ENCODE measurements at regions not wholly inside any gene's neighbourhood (a gene's known extent, or its start where the extent isn't known, plus 50 kb on each side); places are given as distances from the start of the nearest gene placed in this dataset.

GRCh38 chr3:144409319-144409718, 437.7 kb downstream of the DIPK2A start:
- no peaks in the 10 kb centered on the region for H3K4me1 Mint-ChIP-seq (ENCODE audit: low read depth)
- H3K27me3 Mint-ChIP-seq: no peaks in the 10 kb centered on the region
- no peak overlapping the region for H3K4me3 Mint-ChIP-seq (ENCODE audit: low read depth)
- peaks cover 3% of the 10 kb centered on the region for H3K36me3 Mint-ChIP-seq (ENCODE audit: insufficient read depth)
- no peak overlapping the region for H3K27ac Mint-ChIP-seq
- peaks cover 13% of the 10 kb centered on the region for H3K9me3 Mint-ChIP-seq (ENCODE audit: low read depth)
- DNase-seq (ENCODE audit: low spot score, unreplicated experiment): no peak
- TF ChIP-seq CTCF (IDR thresholded peaks at IDR 0.05; ENCODE audit: unreplicated experiment): no peak

GRCh38 chr3:144413068-144413467, 441.4 kb downstream of the DIPK2A start:
- peaks cover 3% of the 10 kb centered on the region for H3K36me3 Mint-ChIP-seq (ENCODE audit: insufficient read depth)
- no peak for DNase-seq (ENCODE audit: low spot score, unreplicated experiment)
- H3K27me3 Mint-ChIP-seq: no peaks in the 10 kb centered on the region

GRCh38 chr3:144415492-144415891, 443.9 kb downstream of the DIPK2A start:
- H3K4me1 Mint-ChIP-seq (ENCODE audit: low read depth): peaks cover 6% of the 10 kb centered on the region
- peaks cover 6% of the 10 kb centered on the region for H3K9me3 Mint-ChIP-seq (ENCODE audit: low read depth)
- H3K4me3 Mint-ChIP-seq (ENCODE audit: low read depth): no peak overlapping the region
- H3K27me3 Mint-ChIP-seq: no peaks in the 10 kb centered on the region
- no peaks in the 10 kb centered on the region for H3K36me3 Mint-ChIP-seq (ENCODE audit: insufficient read depth)
- H3K27ac Mint-ChIP-seq: peak overlapping the region; percentile 0
- TF ChIP-seq CTCF (IDR thresholded peaks at IDR 0.05; ENCODE audit: unreplicated experiment): no peak
- no peak for DNase-seq (ENCODE audit: low spot score, unreplicated experiment)

More at GRCh38 chr3:144413068-144413467, 441.4 kb downstream of the DIPK2A start:
- H3K4me1 Mint-ChIP-seq (ENCODE audit: low read depth): peaks cover 6% of the 10 kb centered on the region
- no peak overlapping the region for H3K4me3 Mint-ChIP-seq (ENCODE audit: low read depth)
- H3K27ac Mint-ChIP-seq: no peak overlapping the region
- H3K9me3 Mint-ChIP-seq (ENCODE audit: low read depth): peaks cover 13% of the 10 kb centered on the region
- no peak for TF ChIP-seq CTCF (IDR thresholded peaks at IDR 0.05; ENCODE audit: unreplicated experiment)

- peaks cover 14% of the 10 kb centered on the region for H3K4me1 Mint-ChIP-seq (ENCODE audit: low read depth)
- no peaks in the 10 kb centered on the region for H3K27me3 Mint-ChIP-seq
- H3K4me3 Mint-ChIP-seq (ENCODE audit: low read depth): no peak overlapping the region
- H3K27ac Mint-ChIP-seq: peak overlapping the region; percentile 6
- TF ChIP-seq CTCF (IDR thresholded peaks at IDR 0.05; ENCODE audit: unreplicated experiment): no peak
- DNase-seq (ENCODE audit: low spot score, unreplicated experiment): no peak
- no peaks in the 10 kb centered on the region for H3K36me3 Mint-ChIP-seq (ENCODE audit: insufficient read depth)
- H3K9me3 Mint-ChIP-seq (ENCODE audit: low read depth): no peaks in the 10 kb centered on the region
Measured at GRCh38 chr3:144424606-144425005, 453.0 kb downstream of the DIPK2A start.

- H3K27me3 Mint-ChIP-seq: no peaks in the 10 kb centered on the region
- no peak for DNase-seq (ENCODE audit: low spot score, unreplicated experiment)
- H3K9me3 Mint-ChIP-seq (ENCODE audit: low read depth): no peaks in the 10 kb centered on the region
- TF ChIP-seq CTCF (IDR thresholded peaks at IDR 0.05; ENCODE audit: unreplicated experiment): no peak
- H3K36me3 Mint-ChIP-seq (ENCODE audit: insufficient read depth): no peaks in the 10 kb centered on the region
- peaks cover 14% of the 10 kb centered on the region for H3K4me1 Mint-ChIP-seq (ENCODE audit: low read depth)
- H3K4me3 Mint-ChIP-seq (ENCODE audit: low read depth): no peak overlapping the region
- H3K27ac Mint-ChIP-seq: no peak overlapping the region
Measured at GRCh38 chr3:144426366-144426765, 454.7 kb downstream of the DIPK2A start.

All from progenitor cell of endocrine pancreas (in vitro differentiated cells).